ENCODE measurements at regions not wholly inside any gene's neighbourhood (a gene's known extent, or its start where the extent isn't known, plus 50 kb on each side); places are given as distances from the start of the nearest gene placed in this dataset.
A peak's percentile ranks its signal among the peaks of the same experiment; 100 is the strongest.
"Not testable (repeated sequence)": the region's sequence is repeated elsewhere in the genome, so short reads cannot be mapped to it uniquely, and the experiment has no call there.

- Histone ChIP-seq H3K9me3 (ENCODE audit: low read depth) (no peaks in the 10 kb centered on the region), H3K4me3 (no peak overlapping the region), H3K4me1 (ENCODE audit: low read depth) (peaks cover 7% of the 10 kb centered on the region), H3K27me3 (no peaks in the 10 kb centered on the region), H3K27ac (no peak overlapping the region), H3K36me3 (no peaks in the 10 kb centered on the region)
- no peak for TF ChIP-seq CTCF (IDR thresholded peaks at IDR 0.05; ENCODE audit: low read depth, low read length)
- DNase-seq (ENCODE audit: low read depth in 1 of 2, low spot score in 1 of 2), result no peak
Measured at GRCh38 chr7:79984210-79984609, 150.4 kb upstream of the GNAI1 start.

GRCh38 chr7:79982141-79982770, 152.4 kb upstream of the GNAI1 start:
- H3K36me3 ChIP-seq, result no peaks in the 10 kb centered on the region
- no peak for DNase-seq (ENCODE audit: low read depth in 1 of 2, low spot score in 1 of 2)
- H3K4me1 ChIP-seq (ENCODE audit: low read depth), result peaks cover 7% of the 10 kb centered on the region
- no peak for TF ChIP-seq CTCF (IDR thresholded peaks at IDR 0.05; ENCODE audit: low read depth, low read length)
- H3K9me3 ChIP-seq (ENCODE audit: low read depth), result no peaks in the 10 kb centered on the region
- H3K4me3 ChIP-seq, result no peak overlapping the region
- no peak overlapping the region for H3K27ac ChIP-seq
- H3K27me3 ChIP-seq, result no peaks in the 10 kb centered on the region

- H3K9me3 ChIP-seq (ENCODE audit: low read depth), result no peaks in the 10 kb centered on the region
- no peak for DNase-seq (ENCODE audit: low read depth in 1 of 2, low spot score in 1 of 2)
- no peaks in the 10 kb centered on the region for H3K27me3 ChIP-seq
- H3K4me3 ChIP-seq, result no peak overlapping the region
- no peaks in the 10 kb centered on the region for H3K36me3 ChIP-seq
- H3K27ac ChIP-seq, result no peak overlapping the region
- TF ChIP-seq CTCF (IDR thresholded peaks at IDR 0.05; ENCODE audit: low read depth, low read length), result no peak
- H3K4me1 ChIP-seq (ENCODE audit: low read depth), result peaks cover 7% of the 10 kb centered on the region
Measured at GRCh38 chr7:79980376-79980775, 154.3 kb upstream of the GNAI1 start.

- no peaks in the 10 kb centered on the region for H3K9me3 ChIP-seq (ENCODE audit: low read depth)
- no peaks in the 10 kb centered on the region for H3K27me3 ChIP-seq
- no peak overlapping the region for H3K27ac ChIP-seq
- DNase-seq (ENCODE audit: low read depth in 1 of 2, low spot score in 1 of 2), result peak in 1 of 2 donors; percentile 32
- TF ChIP-seq CTCF (IDR thresholded peaks at IDR 0.05; ENCODE audit: low read depth, low read length), result no peak
- peaks cover 7% of the 10 kb centered on the region for H3K4me1 ChIP-seq (ENCODE audit: low read depth)
- H3K4me3 ChIP-seq, result no peak overlapping the region
- H3K36me3 ChIP-seq, result no peaks in the 10 kb centered on the region
Measured at GRCh38 chr7:79979437-79979836, 155.2 kb upstream of the GNAI1 start.

- Histone ChIP-seq H3K4me3 (no peak overlapping the region), H3K27ac (no peak overlapping the region), H3K27me3 (no peaks in the 10 kb centered on the region), H3K36me3 (no peaks in the 10 kb centered on the region), H3K4me1 (ENCODE audit: low read depth) (peaks cover 7% of the 10 kb centered on the region), H3K9me3 (ENCODE audit: low read depth) (no peaks in the 10 kb centered on the region)
- DNase-seq (ENCODE audit: low read depth in 1 of 2, low spot score in 1 of 2), result no peak
- TF ChIP-seq CTCF (IDR thresholded peaks at IDR 0.05; ENCODE audit: low read depth, low read length), result no peak
Measured at GRCh38 chr7:79977481-79977880, 157.2 kb upstream of the GNAI1 start.

GRCh38 chr7:79976711-79977020, 158.0 kb upstream of the GNAI1 start:
- not testable (repeated sequence) for H3K4me3 ChIP-seq; H3K27ac ChIP-seq; H3K36me3 ChIP-seq; H3K27me3 ChIP-seq; DNase-seq (ENCODE audit: low read depth in 1 of 2, low spot score in 1 of 2); H3K4me1 ChIP-seq (ENCODE audit: low read depth); H3K9me3 ChIP-seq (ENCODE audit: low read depth)

GRCh38 chr7:79975986-79976710, 158.5 kb upstream of the GNAI1 start:
- not testable (repeated sequence) for H3K27ac ChIP-seq; H3K27me3 ChIP-seq; H3K36me3 ChIP-seq; H3K9me3 ChIP-seq (ENCODE audit: low read depth); DNase-seq (ENCODE audit: low read depth in 1 of 2, low spot score in 1 of 2); H3K4me1 ChIP-seq (ENCODE audit: low read depth); H3K4me3 ChIP-seq

All from cardiac muscle cell (in vitro differentiated cells and primary cell).